ENCODE measurements at regions not wholly inside any gene's neighbourhood (a gene's known extent, or its start where the extent isn't known, plus 50 kb on each side); places are given as distances from the start of the nearest gene placed in this dataset.

DNA sequence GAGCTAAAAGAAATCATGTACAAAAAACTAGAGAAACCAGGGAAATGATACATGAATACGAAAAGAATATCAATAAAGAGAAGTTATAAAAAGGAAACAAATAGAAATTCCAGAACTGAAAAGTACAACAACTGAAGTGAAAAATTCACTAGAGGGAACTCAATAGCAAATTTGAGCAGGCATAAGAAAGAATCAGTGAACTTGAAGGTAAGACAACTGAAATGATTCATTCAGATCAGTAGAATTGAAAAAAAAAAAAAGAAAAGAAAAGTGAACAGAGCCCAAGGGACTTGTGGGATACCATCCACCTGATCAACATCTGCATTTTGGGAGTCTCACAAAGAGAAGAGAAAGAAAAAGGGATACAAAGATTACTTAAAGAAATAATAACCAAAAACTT is 78.3 kb downstream of the HHEX start:
- Histone ChIP-seq H4K20me1 (replicated peaks; ENCODE audit: control insufficient read depth, insufficient read depth, low read length) (no peaks in the 10 kb centered on the region), H2AFZ (ENCODE audit: low read depth, low read length) (no peak overlapping the region), H3K4me3 (no peak overlapping the region), H3K4me1 (replicated peaks in 1 of 2; ENCODE audit: control insufficient read depth in 2 of 2, insufficient read depth in 2 of 2, low read length in 2 of 2) (no peaks in the 10 kb centered on the region), H3K27ac (ENCODE audit: extremely low read depth, low read depth, low read length) (no peak overlapping the region), H3K4me2 (ENCODE audit: insufficient read depth, low read length) (no peak overlapping the region), H3K36me3 (ENCODE audit: control insufficient read depth, insufficient read depth, low read length) (no peaks in the 10 kb centered on the region), H3K9me1 (ENCODE audit: control insufficient read depth, insufficient read depth, low read length) (no peaks in the 10 kb centered on the region), H3K9ac (ENCODE audit: insufficient read depth in 1 of 2, low read depth in 2 of 2, low read length in 2 of 2) (no peak overlapping the region), H3K27me3 (ENCODE audit: control insufficient read depth in 2 of 2, insufficient read depth in 2 of 2, low read length in 2 of 2) (no peaks in the 10 kb centered on the region), H3K79me2 (ENCODE audit: control insufficient read depth, insufficient read depth, low read length) (no peaks in the 10 kb centered on the region), H3K9me3 (replicated peaks; ENCODE audit: control insufficient read depth, insufficient read depth, low read depth, low read length) (peaks cover 5% of the 10 kb centered on the region; the same call in 1 of the 2 replicates)
- TF ChIP-seq POLR2G (IDR thresholded peaks at IDR 0.05; ENCODE audit: low read depth, low read length): no peak
- peak; percentile 77 for TF ChIP-seq TRIM28 (IDR thresholded peaks at IDR 0.05)
- TF ChIP-seq CBX3 (IDR thresholded peaks at IDR 0.05; ENCODE audit: borderline replicate concordance in 1 of 2, low read length in 2 of 2): peak in 1 of 2 experiments; percentile 69; a peak in 1 of 3 replicates
- TF ChIP-seq TRIM24 (IDR thresholded peaks at IDR 0.05): peak in 1 of 2 experiments; percentile 56; a peak in 1 of 4 replicates
- TF ChIP-seq ATF7 (IDR thresholded peaks at IDR 0.05): no peak
- in situ Hi-C loops (cut with MboI) (no loop called here), intact Hi-C loops (cut with micrococcal nuclease) (no loop called here)
- FAIRE-seq (no peak), ATAC-seq (no peak), DNase-seq (ENCODE audit: extremely low read depth in 1 of 4, low spot score in 3 of 4) (no peak)
- POLR2A ChIA-PET: no interaction called here
- 67% methylated on average over 1 of the region's 1 CpG for WGBS (ENCODE audit: insufficient coverage, low coverage, missing lambda C conversion rate)
- CTCF ChIA-PET (ENCODE audit: low intra/inter-chr PET ratio): no interaction called here
- BruUV-seq (replicated peaks): no TSS peak

GRCh38 chr10:92773776-92774175 is 74.5 kb upstream of the EXOC6 start:
- DNase-seq (ENCODE audit: extremely low read depth in 1 of 4, low spot score in 3 of 4) (no peak), ATAC-seq (no peak), FAIRE-seq (no peak)
- Histone ChIP-seq H3K4me2 (ENCODE audit: insufficient read depth, low read length) (no peak overlapping the region), H3K79me2 (ENCODE audit: control insufficient read depth, insufficient read depth, low read length) (no peaks in the 10 kb centered on the region), H4K20me1 (replicated peaks; ENCODE audit: control insufficient read depth, insufficient read depth, low read length) (no peaks in the 10 kb centered on the region), H3K9me1 (ENCODE audit: control insufficient read depth, insufficient read depth, low read length) (no peaks in the 10 kb centered on the region), H3K4me1 (replicated peaks in 1 of 2; ENCODE audit: control insufficient read depth in 2 of 2, insufficient read depth in 2 of 2, low read length in 2 of 2) (no peaks in the 10 kb centered on the region), H2AFZ (ENCODE audit: low read depth, low read length) (peak overlapping the region; percentile 74; the same call in 1 of the 2 replicates), H3K4me3 (no peak overlapping the region), H3K9me3 (replicated peaks; ENCODE audit: control insufficient read depth, insufficient read depth, low read depth, low read length) (peaks cover 4% of the 10 kb centered on the region; the same call in 1 of the 2 replicates), H3K27me3 (ENCODE audit: control insufficient read depth in 2 of 2, insufficient read depth in 2 of 2, low read length in 2 of 2) (no peaks in the 10 kb centered on the region), H3K36me3 (ENCODE audit: control insufficient read depth, insufficient read depth, low read length) (no peaks in the 10 kb centered on the region), H3K9ac (ENCODE audit: insufficient read depth in 1 of 2, low read depth in 2 of 2, low read length in 2 of 2) (no peak overlapping the region), H3K27ac (ENCODE audit: extremely low read depth, low read depth, low read length) (no peak overlapping the region)
- POLR2A ChIA-PET: no interaction called here
- in situ Hi-C loops (cut with MboI): no loop called here
- TF ChIP-seq ZNF133 (CRISPR knock-in tag; IDR thresholded peaks at IDR 0.05) (no peak), SRSF7 (optimal IDR thresholded peaks at IDR 0.05; ENCODE audit: low read depth, low read length) (no peak), POU5F1 (IDR thresholded peaks at IDR 0.05; ENCODE audit: borderline replicate concordance, low read depth, low read length, partially characterized antibody) (no peak), SREBF1 (IDR thresholded peaks at IDR 0.05; ENCODE audit: borderline replicate concordance, low read depth, low read length) (no peak), FOSL1 (tag; conservative IDR thresholded peaks at IDR 0.05) (0 out of 2 replicates have a peak, but pooled peaks have one; percentile 24)
- no TSS peak for BruUV-seq (replicated peaks)
- intact Hi-C loops (cut with micrococcal nuclease): no loop called here
- CTCF ChIA-PET (ENCODE audit: low intra/inter-chr PET ratio): no interaction called here

Measured in K562 (cell line).